Ascending aorta (tissue), 2 donors: ENCODE measurements at regions not wholly inside any gene's neighbourhood (a gene's known extent, or its start where the extent isn't known, plus 50 kb on each side); places are given as distances from the start of the nearest gene placed in this dataset.

Experiments used
- DNase-seq, 2 donors: peaks; one replicate each; pipeline ENCODE4 v3.0.0-alpha.2; 2019; ENCODE audit warnings: low spot score in 2 of 2
- H3K27ac ChIP-seq, 2 donors: fragments of 200-600 bp; sonication (generic); one replicate each; pipeline ENCODE4 v1.5.1; 2016 to 2017; ENCODE audit warnings: mild to moderate bottlenecking in 1 of 2
- H3K27me3 ChIP-seq: fragments of 200-600 bp; sonication (generic); one replicate; pipeline ENCODE4 v1.5.1; 2017
- H3K36me3 ChIP-seq, 2 donors: fragments of 200-600 bp; sonication (generic); one replicate each; pipeline ENCODE4 v1.5.1; 2016
- H3K4me1 ChIP-seq, 2 donors: fragments of 200-600 bp; sonication (generic); one replicate each; pipeline ENCODE4 v1.5.1; 2016 to 2017; ENCODE audit warnings: mild to moderate bottlenecking in 1 of 2
- H3K4me3 ChIP-seq, 2 donors: fragments of 200-600 bp; sonication (generic); one replicate each; pipeline ENCODE4 v1.5.1; 2016 to 2017; ENCODE audit warnings: mild to moderate bottlenecking in 1 of 2
- H3K9me3 ChIP-seq, 2 donors: fragments of 200-600 bp; sonication (generic); one replicate each; pipeline ENCODE4 v1.5.1; 2016
- CTCF ChIP-seq, 3 experiments: fragments of 200-600 bp in 2 of 3; fragments of 450-650 bp in 1 of 3; sonication (generic) in 2 of 3; IDR thresholded peaks; one replicate each; pipeline ENCODE4 v1.5.1; 2016 to 2019; ENCODE audit warnings: antibody characterized with exemption in 3 of 3, mild to moderate bottlenecking in 1 of 3, moderate library complexity in 1 of 3
- intact Hi-C: fragments of 100-400 bp; cut with DNase I; formaldehyde crosslinking; loops from one replicate; pipeline ENCODE4 v1.15.1; 2023

DNA sequence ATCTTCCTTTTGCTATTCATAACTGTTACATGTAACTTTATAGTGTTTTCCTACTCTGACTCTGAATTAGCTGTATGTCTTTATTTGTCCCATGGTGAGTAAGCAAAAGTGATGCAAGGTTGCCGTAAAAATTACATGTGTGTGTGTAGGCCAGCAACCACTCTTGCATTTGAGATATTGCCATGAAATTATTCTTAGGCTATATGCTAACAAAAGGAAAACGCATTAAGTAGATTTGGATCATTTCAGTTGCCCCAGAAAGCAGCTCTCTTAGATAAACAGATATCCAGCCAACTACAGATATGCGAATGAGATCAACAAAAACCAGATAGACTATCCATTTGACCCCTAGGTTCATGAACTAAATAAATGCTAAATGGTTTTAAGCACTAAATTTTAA is 73.6 kb downstream of the CYLC2 start:
- Histone ChIP-seq H3K27me3 (no peaks in the 10 kb centered on the region), H3K36me3 (no peaks in the 10 kb centered on the region), H3K4me3 (no peak overlapping the region), H3K27ac (no peak overlapping the region), H3K4me1 (no peaks in the 10 kb centered on the region), H3K9me3 (no peaks in the 10 kb centered on the region)
- DNase-seq, result no peak
- no peak for TF ChIP-seq CTCF (IDR thresholded peaks at IDR 0.05)
- intact Hi-C loops, result no loop called here

DNA sequence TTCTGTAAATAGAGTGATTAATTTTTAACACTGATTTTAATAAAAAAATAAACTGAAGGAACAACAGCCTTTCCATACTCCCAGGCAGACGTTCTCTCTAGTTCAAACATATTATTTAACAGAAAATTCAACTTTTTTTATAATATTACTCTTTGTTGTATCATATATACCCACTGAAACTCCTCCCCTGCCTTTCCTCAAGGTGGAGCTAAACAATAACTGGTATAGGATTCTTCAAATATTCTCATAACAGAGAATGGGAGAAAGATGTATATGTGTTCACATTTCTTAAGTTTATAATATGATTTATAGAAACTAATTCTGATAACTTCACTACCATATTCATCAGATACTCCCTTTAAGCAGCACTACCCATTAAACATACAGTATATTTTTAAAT is 83.4 kb downstream of the CYLC2 start:
- TF ChIP-seq CTCF (IDR thresholded peaks at IDR 0.05), result no peak
- H3K36me3 ChIP-seq, result no peaks in the 10 kb centered on the region
- intact Hi-C loops, result no loop called here
- H3K27ac ChIP-seq, result no peak overlapping the region
- no peak overlapping the region for H3K4me3 ChIP-seq
- no peaks in the 10 kb centered on the region for H3K4me1 ChIP-seq
- H3K9me3 ChIP-seq, result no peaks in the 10 kb centered on the region
- DNase-seq, result no peak
- no peaks in the 10 kb centered on the region for H3K27me3 ChIP-seq

- no peak overlapping the region for H3K27ac ChIP-seq
- no peaks in the 10 kb centered on the region for H3K4me1 ChIP-seq
- DNase-seq, result no peak
- intact Hi-C loops, result no loop called here
- H3K4me3 ChIP-seq, result no peak overlapping the region
- no peak for TF ChIP-seq CTCF (IDR thresholded peaks at IDR 0.05)
- no peaks in the 10 kb centered on the region for H3K36me3 ChIP-seq
- H3K27me3 ChIP-seq, result no peaks in the 10 kb centered on the region
- no peaks in the 10 kb centered on the region for H3K9me3 ChIP-seq
These were observed 87.4 kb downstream of the CYLC2 start for GRCh38 chr9:103082494-103082893.

- Histone ChIP-seq H3K4me1 (no peaks in the 10 kb centered on the region), H3K27ac (no peak overlapping the region), H3K4me3 (no peak overlapping the region), H3K27me3 (no peaks in the 10 kb centered on the region), H3K9me3 (no peaks in the 10 kb centered on the region), H3K36me3 (no peaks in the 10 kb centered on the region)
- DNase-seq, result no peak
- intact Hi-C loops, result no loop called here
- no peak for TF ChIP-seq CTCF (IDR thresholded peaks at IDR 0.05)
These were observed 94.2 kb downstream of the CYLC2 start for GRCh38 chr9:103089357-103089756.

- Histone ChIP-seq H3K27me3 (no peaks in the 10 kb centered on the region), H3K4me1 (no peaks in the 10 kb centered on the region), H3K4me3 (no peak overlapping the region), H3K9me3 (no peaks in the 10 kb centered on the region), H3K27ac (no peak overlapping the region), H3K36me3 (no peaks in the 10 kb centered on the region)
- TF ChIP-seq CTCF (IDR thresholded peaks at IDR 0.05), result no peak
- DNase-seq, result no peak
- intact Hi-C loops, result no loop called here
These were observed 109.0 kb downstream of the CYLC2 start for GRCh38 chr9:103104101-103104500.

- Histone ChIP-seq H3K4me1 (no peaks in the 10 kb centered on the region), H3K36me3 (no peaks in the 10 kb centered on the region), H3K27ac (no peak overlapping the region), H3K27me3 (no peaks in the 10 kb centered on the region), H3K9me3 (no peaks in the 10 kb centered on the region), H3K4me3 (no peak overlapping the region)
- TF ChIP-seq CTCF (IDR thresholded peaks at IDR 0.05), result no peak
- DNase-seq, result no peak
- intact Hi-C loops, result no loop called here
These were observed 121.1 kb downstream of the CYLC2 start for GRCh38 chr9:103116246-103116645.
